HEK293 (cell line): ENCODE measurements at regions not wholly inside any gene's neighbourhood (a gene's known extent, or its start where the extent isn't known, plus 50 kb on each side); places are given as distances from the start of the nearest gene placed in this dataset.

Source experiments
- CTCF ChIP-seq: fragments of 450-650 bp; formaldehyde crosslinking; IDR thresholded peaks from 2 replicates; pipeline ENCODE4 v1.5.1; 2016; ENCODE audit warnings: missing biosample characterization, missing genetic modification characterization
- HOXA7 ChIP-seq: sonication (generic); formaldehyde crosslinking; IDR thresholded peaks from 2 replicates; pipeline ENCODE4 v1.8.1; 2022; ENCODE audit warnings: missing genetic modification reagents, borderline replicate concordance
- OSR2 ChIP-seq: fragments of 450-650 bp; formaldehyde crosslinking; IDR thresholded peaks from 2 replicates; pipeline ENCODE4 v1.5.1; 2016; ENCODE audit warnings: missing biosample characterization, missing genetic modification characterization
- PBX3 ChIP-seq: sonication (generic); formaldehyde crosslinking; IDR thresholded peaks from 2 replicates; pipeline ENCODE4 v1.8.1; 2022; ENCODE audit warnings: mild to moderate bottlenecking, moderate library complexity, missing genetic modification reagents
- RBAK ChIP-seq: fragments of 450-650 bp; formaldehyde crosslinking; IDR thresholded peaks from 2 replicates; pipeline ENCODE4 v1.5.1; 2016; ENCODE audit warnings: missing biosample characterization, missing genetic modification characterization
- REPIN1 ChIP-seq: fragments of 450-650 bp; formaldehyde crosslinking; IDR thresholded peaks from 2 replicates; pipeline ENCODE4 v1.5.1; 2017; ENCODE audit warnings: missing biosample characterization, missing genetic modification characterization, low read depth
- REST ChIP-seq: fragments of 450-650 bp; formaldehyde crosslinking; IDR thresholded peaks from 2 replicates; pipeline ENCODE4 v1.5.1; 2016; ENCODE audit warnings: missing biosample characterization, missing genetic modification characterization
- YY1 ChIP-seq: fragments of 450-650 bp; formaldehyde crosslinking; IDR thresholded peaks from 2 replicates; pipeline ENCODE4 v1.5.1; 2018; ENCODE audit warnings: missing biosample characterization, missing genetic modification characterization
- ZNF140 ChIP-seq: fragments of 450-650 bp; formaldehyde crosslinking; IDR thresholded peaks from 2 replicates; pipeline ENCODE4 v1.5.1; 2016; ENCODE audit warnings: missing biosample characterization, missing genetic modification characterization
- ZNF274 ChIP-seq, 2 experiments: fragments of 200-500 bp in 1 of 2; fragments of 450-650 bp in 1 of 2; sonication (Bioruptor generic) in 1 of 2; formaldehyde crosslinking in 1 of 2; IDR thresholded peaks; 2 replicates each; pipeline versions ENCODE4 v1.5.1 to v1.6.1; 2014 to 2016; ENCODE audit warnings: borderline replicate concordance in 1 of 2, inconsistent platforms in 1 of 2, low read length in 1 of 2, missing biosample characterization in 1 of 2, missing genetic modification characterization in 1 of 2
- ZNF629 ChIP-seq: fragments of 450-650 bp; formaldehyde crosslinking; IDR thresholded peaks from 2 replicates; pipeline ENCODE4 v1.5.1; 2017; ENCODE audit warnings: missing biosample characterization, missing genetic modification characterization
- ZNF792 ChIP-seq: fragments of 450-650 bp; formaldehyde crosslinking; IDR thresholded peaks from 2 replicates; pipeline ENCODE4 v1.5.1; 2016; ENCODE audit warnings: missing biosample characterization, missing genetic modification characterization
- TF ChIP-seq, protein P1 (sequence below): fragments of 450-650 bp; formaldehyde crosslinking; IDR thresholded peaks from 2 replicates; pipeline ENCODE4 v1.5.1; 2016; ENCODE audit warnings: missing biosample characterization, missing genetic modification characterization

GRCh38 chr19:34109596-34109995, 62.7 kb upstream of the LSM14A start:
- TF ChIP-seq YY1 (tag by site-specific recombination) (no peak), ZNF140 (tag by site-specific recombination) (no peak), CTCF (tag by site-specific recombination) (no peak), REPIN1 (tag by site-specific recombination) (no peak), ZNF629 (tag by site-specific recombination) (no peak), HOXA7 (CRISPR knock-in tag) (no peak), ZNF792 (tag by site-specific recombination) (no peak), ZNF274 (IDR thresholded peaks at IDR 0.05; ENCODE audit: low read length) (no peak), ZNF274 (tag by site-specific recombination; IDR thresholded peaks at IDR 0.05; ENCODE audit: borderline replicate concordance) (no peak), OSR2 (tag by site-specific recombination) (no peak), PBX3 (CRISPR knock-in tag) (no peak), REST (tag by site-specific recombination) (no peak), RBAK (tag by site-specific recombination) (no peak)
- TF ChIP-seq, protein P1, sequence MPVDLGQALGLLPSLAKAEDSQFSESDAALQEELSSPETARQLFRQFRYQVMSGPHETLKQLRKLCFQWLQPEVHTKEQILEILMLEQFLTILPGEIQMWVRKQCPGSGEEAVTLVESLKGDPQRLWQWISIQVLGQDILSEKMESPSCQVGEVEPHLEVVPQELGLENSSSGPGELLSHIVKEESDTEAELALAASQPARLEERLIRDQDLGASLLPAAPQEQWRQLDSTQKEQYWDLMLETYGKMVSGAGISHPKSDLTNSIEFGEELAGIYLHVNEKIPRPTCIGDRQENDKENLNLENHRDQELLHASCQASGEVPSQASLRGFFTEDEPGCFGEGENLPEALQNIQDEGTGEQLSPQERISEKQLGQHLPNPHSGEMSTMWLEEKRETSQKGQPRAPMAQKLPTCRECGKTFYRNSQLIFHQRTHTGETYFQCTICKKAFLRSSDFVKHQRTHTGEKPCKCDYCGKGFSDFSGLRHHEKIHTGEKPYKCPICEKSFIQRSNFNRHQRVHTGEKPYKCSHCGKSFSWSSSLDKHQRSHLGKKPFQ, result no peak
